GM23338 (cell line): ENCODE measurements at regions not wholly inside any gene's neighbourhood (a gene's known extent, or its start where the extent isn't known, plus 50 kb on each side); places are given as distances from the start of the nearest gene placed in this dataset.

Source experiments
- ATAC-seq: fragments of 200-7000 bp; cut with Tn5 transposase; 3 replicates; pipeline ENCODE4 v1.9.1; 2020
- DNase-seq: peaks from one replicate; pipeline ENCODE4 v3.0.0-alpha.2; 2015; ENCODE audit warnings: low spot score
- H2AFZ ChIP-seq: fragments of 200-600 bp; sonication (generic); 2 replicates; pipeline ENCODE4 v1.8.0; 2016; ENCODE audit warnings: antibody characterized with exemption, mild to moderate bottlenecking, moderate library complexity
- H3F3A ChIP-seq: fragments of 200-600 bp; sonication (generic); replicated peaks from 2 replicates; pipeline ENCODE4 v1.8.0; 2017; ENCODE audit warnings: antibody characterized with exemption, mixed run types, low read depth
- H3K27ac ChIP-seq: fragments of 200-600 bp; sonication (generic); 2 replicates; pipeline ENCODE4 v1.6.1; 2016; ENCODE audit warnings: low read depth
- H3K27me3 ChIP-seq: fragments of 200-600 bp; sonication (generic); 2 replicates; pipeline ENCODE4 v1.8.0; 2016; ENCODE audit warnings: mild to moderate bottlenecking, mixed run types, moderate library complexity; ENCODE audit not compliant: insufficient read depth
- H3K36me3 ChIP-seq: fragments of 200-600 bp; sonication (generic); 2 replicates; pipeline ENCODE4 v1.8.0; 2016; ENCODE audit warnings: mild to moderate bottlenecking; ENCODE audit not compliant: insufficient read depth
- H3K4me1 ChIP-seq: fragments of 200-600 bp; sonication (generic); 2 replicates; pipeline ENCODE4 v1.8.0; 2016; ENCODE audit warnings: mild to moderate bottlenecking, moderate library complexity; ENCODE audit not compliant: insufficient read depth
- H3K4me2 ChIP-seq: fragments of 200-600 bp; sonication (generic); 2 replicates; pipeline ENCODE4 v1.7.1; 2017; ENCODE audit warnings: mixed run types
- H3K4me3 ChIP-seq: fragments of 200-600 bp; sonication (generic); 2 replicates; pipeline ENCODE4 v1.6.1; 2016; ENCODE audit warnings: mixed run types
- H3K79me2 ChIP-seq: fragments of 200-600 bp; sonication (generic); replicated peaks from 2 replicates; pipeline ENCODE4 v1.8.0; 2017; ENCODE audit warnings: mild to moderate bottlenecking; ENCODE audit not compliant: insufficient read depth
- H3K9me2 ChIP-seq: fragments of 200-600 bp; sonication (generic); 2 replicates; pipeline ENCODE4 v1.8.0; 2017; ENCODE audit not compliant: insufficient read depth
- H4K20me1 ChIP-seq: fragments of 200-600 bp; sonication (generic); replicated peaks from 2 replicates; pipeline ENCODE4 v1.8.0; 2017; ENCODE audit warnings: mild to moderate bottlenecking; ENCODE audit not compliant: insufficient read depth
- H3K27ac Mint-ChIP-seq: 2 replicates; pipeline ENCODE4 v1.8.0; 2020; ENCODE audit warnings: inconsistent platforms, mild to moderate bottlenecking, moderate library complexity, mixed read lengths
- H3K27me3 Mint-ChIP-seq: 3 replicates; pipeline ENCODE4 v1.8.0; 2022; ENCODE audit warnings: low read depth, mild to moderate bottlenecking, moderate library complexity, mixed read lengths, inconsistent platforms; ENCODE audit not compliant: insufficient read depth, poor library complexity
- H3K36me3 Mint-ChIP-seq: 3 replicates; pipeline ENCODE4 v1.8.0; 2021; ENCODE audit warnings: low read depth, mild to moderate bottlenecking, inconsistent platforms, moderate library complexity, mixed read lengths
- H3K4me1 Mint-ChIP-seq: 3 replicates; pipeline ENCODE4 v1.8.0; 2020; ENCODE audit warnings: mild to moderate bottlenecking, inconsistent platforms, mixed read lengths
- H3K4me3 Mint-ChIP-seq: 3 replicates; pipeline ENCODE4 v1.8.0; 2021; ENCODE audit warnings: moderate library complexity, mild to moderate bottlenecking, inconsistent platforms, mixed read lengths
- H3K9me3 Mint-ChIP-seq: 3 replicates; pipeline ENCODE4 v1.8.0; 2020; ENCODE audit warnings: moderate library complexity, mild to moderate bottlenecking, inconsistent platforms, mixed read lengths
- CREB1 ChIP-seq: fragments of 250-450 bp; sonication (Bioruptor Pico); IDR thresholded peaks from 2 replicates; pipeline ENCODE4 v1.5.0; 2020; ENCODE audit warnings: low read depth, mild to moderate bottlenecking, moderate library complexity
- CTCF ChIP-seq, 2 experiments: fragments of 200-600 bp in 1 of 2; sonication (generic) in 1 of 2; conservative IDR thresholded peaks; 2 replicates each; pipeline versions ENCODE4 v1.5.1 to v1.6.1; 2016 to 2017; ENCODE audit warnings: antibody characterized with exemption in 2 of 2, low read depth in 2 of 2, mild to moderate bottlenecking in 2 of 2, moderate library complexity in 1 of 2
- EZH2 ChIP-seq: fragments of 200-600 bp; sonication (generic); IDR thresholded peaks from one replicate; pipeline ENCODE4 v1.8.0; 2017; ENCODE audit warnings: antibody characterized with exemption, mild to moderate bottlenecking, low read depth; ENCODE audit not compliant: unreplicated experiment
- EZH2phosphoT487 ChIP-seq: fragments of 200-600 bp; sonication (generic); IDR thresholded peaks from one replicate; pipeline ENCODE4 v1.8.1; 2018; ENCODE audit warnings: antibody characterized with exemption; ENCODE audit not compliant: unreplicated experiment
- JUNB ChIP-seq: IDR thresholded peaks from one replicate; pipeline ENCODE4 v1.6.1; 2016; ENCODE audit warnings: antibody characterized with exemption; ENCODE audit not compliant: unreplicated experiment
- POLR2AphosphoS5 ChIP-seq: IDR thresholded peaks from 2 replicates; pipeline ENCODE4 v1.6.1; 2016; ENCODE audit warnings: antibody characterized with exemption, low read depth
- REST ChIP-seq: IDR thresholded peaks from one replicate; pipeline ENCODE4 v1.6.1; 2018; ENCODE audit warnings: antibody characterized with exemption; ENCODE audit not compliant: unreplicated experiment
- ZNF114 ChIP-seq: fragments of 250-450 bp; sonication (Bioruptor Pico); IDR thresholded peaks from 2 replicates; pipeline ENCODE4 v1.5.0; 2020; ENCODE audit warnings: mild to moderate bottlenecking, moderate library complexity
- ZNF331 ChIP-seq: fragments of 250-450 bp; sonication (Bioruptor Pico); IDR thresholded peaks from 2 replicates; pipeline ENCODE4 v1.5.0; 2020; ENCODE audit warnings: low read depth, mild to moderate bottlenecking, moderate library complexity

GRCh38 chrX:40966213-40966820, 118.9 kb upstream of the USP9X start:
- DNase-seq = no peak
- Histone ChIP-seq H3F3A (no peaks in the 10 kb centered on the region), H3K4me3 (no peak overlapping the region), H3K79me2 (no peaks in the 10 kb centered on the region), H4K20me1 (no peaks in the 10 kb centered on the region), H3K27me3 (no peaks in the 10 kb centered on the region), H3K4me1 (no peaks in the 10 kb centered on the region), H3K27ac (no peak overlapping the region), H3K36me3 (no peaks in the 10 kb centered on the region), H3K9me2 (0 out of 2 replicates have a peak, but pooled peaks cover 5% of the 10 kb centered on the region), H2AFZ (no peak overlapping the region), H3K4me2 (no peak overlapping the region)
- no peaks in the 10 kb centered on the region for H3K27me3 Mint-ChIP-seq
- no peak overlapping the region for H3K4me3 Mint-ChIP-seq
- H3K4me1 Mint-ChIP-seq = no peaks in the 10 kb centered on the region
- no peak overlapping the region for H3K27ac Mint-ChIP-seq
- TF ChIP-seq JUNB = no peak
- no peak for TF ChIP-seq ZNF114 (CRISPR knock-in tag)
- TF ChIP-seq CTCF (conservative IDR thresholded peaks at IDR 0.05; ENCODE audit: low read depth in 2 of 2) = no peak
- no peak for TF ChIP-seq REST
- no peak for TF ChIP-seq EZH2phosphoT487
- peaks cover 14% of the 10 kb centered on the region for H3K36me3 Mint-ChIP-seq
- ATAC-seq = no peak
- H3K9me3 Mint-ChIP-seq = peaks cover 12% of the 10 kb centered on the region; the same call in 2 of the 3 replicates

GRCh38 chrX:40968180-40968579, 117.1 kb upstream of the USP9X start:
- no peak overlapping the region for H3K27ac Mint-ChIP-seq
- 0 out of 2 replicates have a peak, but pooled peaks cover 5% of the 10 kb centered on the region for H3K9me2 ChIP-seq
- no peaks in the 10 kb centered on the region for H3K36me3 ChIP-seq
- H3K27ac ChIP-seq = no peak overlapping the region
- H3K4me1 ChIP-seq = no peaks in the 10 kb centered on the region
- DNase-seq (no peak), ATAC-seq (no peak)
- H3K79me2 ChIP-seq = no peaks in the 10 kb centered on the region
- H3K36me3 Mint-ChIP-seq = peaks cover 11% of the 10 kb centered on the region
- H4K20me1 ChIP-seq = no peaks in the 10 kb centered on the region
- no peaks in the 10 kb centered on the region for H3F3A ChIP-seq
- H3K27me3 ChIP-seq = no peaks in the 10 kb centered on the region
- no peak overlapping the region for H3K4me2 ChIP-seq
- H3K9me3 Mint-ChIP-seq = peaks cover 12% of the 10 kb centered on the region; the same call in 2 of the 3 replicates
- no peak overlapping the region for H3K4me3 ChIP-seq
- no peak overlapping the region for H3K4me3 Mint-ChIP-seq
- H3K27me3 Mint-ChIP-seq = no peaks in the 10 kb centered on the region
- H3K4me1 Mint-ChIP-seq = no peaks in the 10 kb centered on the region
- H2AFZ ChIP-seq = no peak overlapping the region
- TF ChIP-seq CTCF (conservative IDR thresholded peaks at IDR 0.05; ENCODE audit: low read depth in 2 of 2) = no peak
- TF ChIP-seq JUNB = no peak
- TF ChIP-seq REST = no peak
- no peak for TF ChIP-seq POLR2AphosphoS5
- no peak for TF ChIP-seq ZNF331 (CRISPR knock-in tag)
- no peak for TF ChIP-seq EZH2
- no peak for TF ChIP-seq EZH2phosphoT487
- TF ChIP-seq CREB1 (CRISPR knock-in tag) = no peak
